ENCODE measurements at regions not wholly inside any gene's neighbourhood (a gene's known extent, or its start where the extent isn't known, plus 50 kb on each side); places are given as distances from the start of the nearest gene placed in this dataset.

DNA sequence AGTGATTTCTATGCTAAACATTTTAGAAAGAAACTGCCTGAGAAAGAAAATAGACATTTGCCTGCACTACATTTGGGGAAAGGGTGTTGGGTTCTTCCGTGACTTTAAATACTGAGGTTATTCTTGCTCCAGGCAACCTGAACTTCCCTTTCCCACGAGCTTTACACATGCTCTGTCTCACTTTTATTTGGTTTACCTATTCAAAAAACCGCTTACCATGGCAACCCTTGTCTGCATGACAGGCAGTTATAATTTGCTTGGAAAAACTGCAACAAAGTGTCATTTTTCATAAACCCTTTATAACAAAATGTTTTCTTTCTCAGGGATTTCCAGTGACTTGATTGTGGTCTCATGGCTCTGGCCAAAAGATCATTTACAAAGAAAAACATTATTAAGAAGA lies 416.3 kb upstream of the MEIS2 start:
- TF ChIP-seq, protein P1, sequence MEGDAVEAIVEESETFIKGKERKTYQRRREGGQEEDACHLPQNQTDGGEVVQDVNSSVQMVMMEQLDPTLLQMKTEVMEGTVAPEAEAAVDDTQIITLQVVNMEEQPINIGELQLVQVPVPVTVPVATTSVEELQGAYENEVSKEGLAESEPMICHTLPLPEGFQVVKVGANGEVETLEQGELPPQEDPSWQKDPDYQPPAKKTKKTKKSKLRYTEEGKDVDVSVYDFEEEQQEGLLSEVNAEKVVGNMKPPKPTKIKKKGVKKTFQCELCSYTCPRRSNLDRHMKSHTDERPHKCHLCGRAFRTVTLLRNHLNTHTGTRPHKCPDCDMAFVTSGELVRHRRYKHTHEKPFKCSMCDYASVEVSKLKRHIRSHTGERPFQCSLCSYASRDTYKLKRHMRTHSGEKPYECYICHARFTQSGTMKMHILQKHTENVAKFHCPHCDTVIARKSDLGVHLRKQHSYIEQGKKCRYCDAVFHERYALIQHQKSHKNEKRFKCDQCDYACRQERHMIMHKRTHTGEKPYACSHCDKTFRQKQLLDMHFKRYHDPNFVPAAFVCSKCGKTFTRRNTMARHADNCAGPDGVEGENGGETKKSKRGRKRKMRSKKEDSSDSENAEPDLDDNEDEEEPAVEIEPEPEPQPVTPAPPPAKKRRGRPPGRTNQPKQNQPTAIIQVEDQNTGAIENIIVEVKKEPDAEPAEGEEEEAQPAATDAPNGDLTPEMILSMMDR (IDR thresholded peaks at IDR 0.05) = no peak
- no peak for TF ChIP-seq POLR2A (IDR thresholded peaks at IDR 0.05)
